ENCODE measurements at regions not wholly inside any gene's neighbourhood (a gene's known extent, or its start where the extent isn't known, plus 50 kb on each side); places are given as distances from the start of the nearest gene placed in this dataset.
"Not testable (repeated sequence)": the region's sequence is repeated elsewhere in the genome, so short reads cannot be mapped to it uniquely, and the experiment has no call there.

DNA sequence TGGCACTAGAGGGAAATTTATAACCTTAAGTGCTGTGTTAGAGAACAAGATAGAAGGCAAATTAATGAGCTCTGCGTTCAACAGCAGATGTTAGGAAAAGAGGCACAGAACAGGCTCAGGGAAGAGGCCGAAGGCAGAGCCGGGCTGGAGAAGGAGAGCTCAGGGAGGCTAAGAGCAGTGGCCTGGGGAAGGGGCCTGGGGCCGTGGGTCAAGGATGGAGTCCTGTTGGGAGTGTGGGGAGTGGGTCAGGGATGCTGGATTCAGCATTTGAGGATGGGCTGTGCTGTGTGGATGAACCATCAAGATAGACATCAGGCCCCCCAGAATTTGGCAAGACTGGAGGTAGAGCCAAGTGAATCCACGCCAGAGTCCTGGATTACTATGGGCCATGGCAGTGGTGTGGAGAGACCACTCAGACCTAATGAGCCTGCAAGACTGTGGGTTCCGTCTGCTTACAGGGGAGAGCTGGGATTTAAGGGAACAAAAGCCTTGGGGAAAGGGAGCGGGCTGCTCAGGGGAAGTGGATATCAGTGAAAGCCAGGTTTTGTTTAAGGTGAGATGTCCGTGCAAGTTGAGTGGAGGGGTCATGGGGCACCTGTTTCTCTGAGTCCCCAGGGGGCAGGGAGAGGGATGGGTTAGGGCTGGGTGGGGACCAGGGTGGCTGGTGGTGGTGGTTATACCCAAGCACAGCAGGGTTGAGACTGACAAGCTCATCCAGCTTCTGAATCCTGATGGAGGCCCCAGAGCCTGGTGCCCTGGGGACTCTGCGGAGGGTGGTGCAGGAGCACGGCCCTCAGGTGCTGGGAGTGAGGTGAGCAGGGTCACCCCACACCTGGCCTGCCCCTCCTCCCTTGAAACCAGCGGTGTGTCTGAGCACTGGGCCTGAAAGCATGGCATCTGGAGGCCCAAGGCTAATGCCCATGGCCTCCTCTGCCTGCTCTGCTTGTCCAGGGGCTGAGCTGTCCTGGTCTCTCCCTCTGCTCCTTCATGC lies 101.7 kb downstream of the BMS1 start:
- DNase-seq (ENCODE audit: insufficient read length) (no peak), FAIRE-seq (no peak)
- no peak for TF ChIP-seq POLR2AphosphoS5 (IDR thresholded peaks at IDR 0.05; ENCODE audit: low read depth, low read length)
- TF ChIP-seq TAF1 (IDR thresholded peaks at IDR 0.05; ENCODE audit: borderline replicate concordance, low read depth, low read length): no peak
- no peak for TF ChIP-seq POLR2A (IDR thresholded peaks at IDR 0.05; ENCODE audit: low read depth, low read length)

DNA sequence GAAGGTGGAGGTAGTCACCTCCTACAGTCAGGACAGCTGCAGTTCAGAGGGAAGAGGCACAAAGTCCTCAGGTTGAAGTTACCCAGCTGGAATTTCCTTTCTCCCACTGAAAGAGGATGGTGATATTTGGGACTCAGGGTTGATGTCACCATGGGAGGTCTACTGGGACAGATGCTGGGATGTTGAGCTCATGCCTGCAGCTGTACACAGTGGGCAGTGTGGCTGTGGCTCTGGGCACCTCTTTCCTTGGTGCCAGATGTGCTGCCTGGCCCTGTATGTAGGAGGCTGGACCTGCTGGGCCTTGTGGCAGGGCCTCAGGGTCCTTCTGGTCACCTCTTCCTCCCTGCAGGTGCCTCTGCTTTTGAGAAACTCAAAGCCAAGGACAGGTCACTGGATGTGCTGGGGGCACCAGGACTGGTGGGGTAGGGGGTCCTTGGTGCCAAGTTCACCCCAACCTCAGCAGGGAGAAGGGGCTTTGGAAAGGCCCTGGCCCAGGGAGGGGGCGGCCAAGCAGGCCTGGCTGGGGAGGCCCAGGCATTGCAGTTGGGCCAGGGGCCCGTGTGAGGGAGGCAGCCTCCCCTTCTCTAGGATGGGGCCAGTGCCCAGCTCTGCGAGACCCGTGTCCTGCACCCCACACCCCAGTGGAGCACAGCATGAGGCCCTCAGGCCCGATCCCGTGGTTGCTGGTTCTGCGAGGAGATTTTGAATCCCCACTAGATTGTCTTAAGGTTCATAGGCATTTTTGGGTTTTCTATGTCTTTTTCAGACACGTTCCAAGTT lies 103.1 kb downstream of the BMS1 start:
- FAIRE-seq (no peak), DNase-seq (ENCODE audit: insufficient read length) (no peak)
- TF ChIP-seq POLR2A (IDR thresholded peaks at IDR 0.05; ENCODE audit: low read depth, low read length) (no peak), POLR2AphosphoS5 (IDR thresholded peaks at IDR 0.05; ENCODE audit: low read depth, low read length) (no peak), TAF1 (IDR thresholded peaks at IDR 0.05; ENCODE audit: borderline replicate concordance, low read depth, low read length) (no peak)

DNA sequence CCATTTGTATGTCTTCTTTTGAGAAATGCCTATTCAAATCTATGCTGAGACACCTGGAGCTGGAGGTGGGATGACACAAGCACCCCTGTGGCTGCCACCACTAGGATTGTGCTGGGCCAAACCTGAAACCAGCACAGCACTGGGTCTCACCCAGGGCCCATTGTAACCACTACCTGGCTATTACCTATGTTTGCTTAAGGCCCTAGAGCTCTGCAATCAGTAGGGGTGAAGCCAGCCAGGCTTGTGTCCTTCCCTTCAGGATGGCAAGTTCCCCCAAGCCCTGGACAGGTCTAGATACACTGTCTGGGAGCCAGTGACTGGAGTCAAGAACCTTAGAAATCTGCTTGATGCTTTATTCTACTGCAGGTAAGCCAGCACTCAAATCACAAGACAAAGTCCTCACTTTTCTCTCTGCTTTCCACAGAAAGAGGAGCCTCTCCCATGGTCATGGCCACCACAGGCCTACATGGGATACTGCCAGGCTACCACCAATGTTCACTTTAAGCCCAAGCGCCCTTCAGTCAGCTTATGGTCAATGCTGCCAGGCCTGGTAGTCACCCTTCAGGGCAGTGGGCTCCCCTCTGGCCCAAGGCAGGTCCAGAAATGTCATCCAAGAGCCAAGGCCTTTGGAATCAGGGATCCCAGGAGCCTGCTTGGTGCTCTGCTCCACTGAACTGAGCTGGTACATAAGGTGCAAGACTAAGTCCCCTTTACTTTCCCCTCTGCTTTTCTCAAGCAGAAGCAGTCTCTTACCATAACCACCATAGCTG lies 105.3 kb downstream of the BMS1 start:
- no peak for TF ChIP-seq POLR2A (IDR thresholded peaks at IDR 0.05; ENCODE audit: low read depth, low read length)
- FAIRE-seq (no peak), DNase-seq (ENCODE audit: insufficient read length) (no peak)

DNA sequence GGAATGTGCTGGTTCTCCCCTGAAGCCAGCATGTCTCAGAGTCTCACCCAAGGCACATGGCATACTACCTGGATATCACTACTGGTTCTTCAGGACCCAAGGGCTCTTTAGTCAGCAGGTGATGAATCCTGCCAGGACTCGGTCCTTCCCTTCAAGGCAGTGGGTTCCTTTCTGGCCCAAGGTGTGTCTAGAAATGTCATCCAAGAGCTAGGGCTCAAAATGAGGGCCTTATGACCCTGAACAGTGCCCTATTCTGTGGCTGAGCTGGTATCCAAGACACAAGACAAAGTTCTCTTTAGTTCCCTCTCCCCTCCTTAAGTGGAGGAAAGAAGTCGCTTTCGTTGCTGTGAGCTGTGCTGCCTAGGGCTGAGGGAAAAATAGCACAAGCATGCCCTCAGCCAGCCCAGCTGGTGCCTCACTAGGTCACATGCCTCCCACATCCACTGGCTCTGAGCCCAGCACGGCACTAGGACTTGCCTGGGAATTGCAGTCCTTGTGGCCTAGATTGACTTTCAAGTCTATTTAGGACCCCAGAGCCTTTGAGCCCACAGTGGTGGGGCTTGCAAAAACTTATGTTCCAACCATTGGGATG lies 106.0 kb downstream of the BMS1 start:
- DNase-seq (ENCODE audit: insufficient read length) (no peak), FAIRE-seq (no peak)
- TF ChIP-seq TAF1 (IDR thresholded peaks at IDR 0.05; ENCODE audit: borderline replicate concordance, low read depth, low read length): no peak
- no peak for TF ChIP-seq POLR2A (IDR thresholded peaks at IDR 0.05; ENCODE audit: low read depth, low read length)
- TF ChIP-seq POLR2AphosphoS5 (IDR thresholded peaks at IDR 0.05; ENCODE audit: low read depth, low read length): no peak

DNA sequence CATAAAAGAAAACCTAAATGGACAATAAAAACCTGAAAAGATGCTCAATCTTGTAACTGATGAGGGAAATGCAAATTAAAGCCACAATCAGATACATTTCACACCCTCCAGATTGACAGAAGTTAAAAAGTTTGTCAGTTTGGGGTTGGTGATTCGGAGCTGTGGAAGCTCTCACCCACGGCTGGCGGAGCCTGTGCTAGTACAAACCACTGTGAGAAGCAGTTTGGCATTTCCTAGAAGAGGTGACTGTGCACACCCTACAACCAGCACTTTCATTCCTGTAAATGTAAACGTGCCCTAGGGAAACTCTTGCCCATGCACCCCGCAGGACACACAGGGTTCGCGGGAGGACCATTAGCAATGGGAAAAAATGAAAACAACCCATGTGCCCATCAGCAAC lies 114.1 kb downstream of the BMS1 start:
- TF ChIP-seq POLR2AphosphoS5 (IDR thresholded peaks at IDR 0.05; ENCODE audit: low read depth, low read length) (no peak), POLR2A (IDR thresholded peaks at IDR 0.05; ENCODE audit: low read depth, low read length) (no peak), TAF1 (IDR thresholded peaks at IDR 0.05; ENCODE audit: borderline replicate concordance, low read depth, low read length) (no peak)
- DNase-seq (ENCODE audit: insufficient read length) (no peak), FAIRE-seq (no peak)

DNA sequence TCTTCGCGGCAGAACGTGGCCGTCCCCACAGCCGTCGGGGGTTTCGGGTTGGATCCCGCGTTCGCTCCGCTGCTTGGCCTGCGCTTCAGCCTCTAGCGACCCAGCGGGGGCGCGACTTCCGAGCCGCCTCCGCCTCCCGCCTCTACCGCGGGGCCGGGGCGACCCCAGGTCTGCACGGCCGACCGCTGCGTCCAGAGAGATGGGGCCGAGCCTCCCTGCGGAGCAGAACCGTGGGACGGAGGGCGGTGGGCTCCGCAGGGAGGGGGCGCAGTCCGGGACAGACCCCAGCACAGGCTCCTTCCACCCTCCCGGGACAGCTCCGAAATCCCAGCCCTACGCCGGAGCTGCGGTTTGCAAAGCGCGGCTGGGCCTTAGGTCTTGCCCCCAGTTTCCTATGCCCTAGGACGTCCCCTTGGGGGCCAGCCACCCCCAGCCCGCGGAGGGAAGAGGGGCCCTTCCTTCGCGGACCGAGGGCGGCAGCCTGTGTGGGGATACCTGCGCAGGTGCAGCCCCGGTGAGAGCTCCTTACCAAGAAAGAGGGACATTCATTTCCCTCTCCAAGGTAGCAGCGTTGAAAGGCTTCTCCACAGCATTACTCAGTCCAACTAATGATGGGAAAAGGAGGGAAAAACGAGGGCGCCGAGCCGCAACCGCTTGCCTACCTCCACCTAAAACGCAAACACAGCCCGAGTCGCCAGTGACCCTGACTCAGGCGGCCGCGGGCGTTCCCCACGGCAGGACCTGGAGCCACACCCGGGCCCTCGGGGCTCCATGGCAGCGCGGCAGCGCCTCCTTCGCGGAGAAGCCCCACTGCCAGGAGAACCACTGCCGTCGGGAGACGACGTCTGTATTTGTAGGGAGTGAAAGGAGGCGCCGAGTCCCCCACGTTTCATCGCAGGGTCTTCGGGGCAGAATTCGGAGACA lies 115.7 kb downstream of the BMS1 start:
- TF ChIP-seq POLR2AphosphoS5 (IDR thresholded peaks at IDR 0.05; ENCODE audit: low read depth, low read length) (no peak), TAF1 (IDR thresholded peaks at IDR 0.05; ENCODE audit: borderline replicate concordance, low read depth, low read length) (no peak), POLR2A (IDR thresholded peaks at IDR 0.05; ENCODE audit: low read depth, low read length) (no peak)
- DNase-seq (ENCODE audit: insufficient read length): no peak
- no peak for FAIRE-seq

DNA sequence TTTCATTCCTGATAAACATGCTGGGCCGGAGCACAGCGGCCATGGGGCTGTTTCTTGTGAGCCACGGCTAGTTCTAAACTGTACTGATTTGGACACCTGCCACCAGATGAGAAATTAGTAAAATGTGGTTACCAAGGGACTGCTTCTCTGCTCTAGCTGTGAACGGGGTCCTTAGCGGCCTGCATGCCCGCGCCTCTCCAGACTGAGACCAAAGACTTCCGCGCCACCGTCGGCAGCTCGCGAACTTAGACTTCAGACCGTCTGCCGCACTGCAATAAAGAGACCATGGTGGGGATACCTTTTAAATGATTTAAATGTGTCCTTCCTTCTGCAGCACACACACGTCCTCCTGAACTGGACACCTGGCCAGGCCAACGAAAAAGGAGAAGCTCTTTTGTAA lies 116.4 kb downstream of the BMS1 start:
- no peak for DNase-seq (ENCODE audit: insufficient read length)
- no peak for TF ChIP-seq POLR2AphosphoS5 (IDR thresholded peaks at IDR 0.05; ENCODE audit: low read depth, low read length)
- no peak for TF ChIP-seq TAF1 (IDR thresholded peaks at IDR 0.05; ENCODE audit: borderline replicate concordance, low read depth, low read length)
- no peak for TF ChIP-seq POLR2A (IDR thresholded peaks at IDR 0.05; ENCODE audit: low read depth, low read length)
- FAIRE-seq: no peak

DNA sequence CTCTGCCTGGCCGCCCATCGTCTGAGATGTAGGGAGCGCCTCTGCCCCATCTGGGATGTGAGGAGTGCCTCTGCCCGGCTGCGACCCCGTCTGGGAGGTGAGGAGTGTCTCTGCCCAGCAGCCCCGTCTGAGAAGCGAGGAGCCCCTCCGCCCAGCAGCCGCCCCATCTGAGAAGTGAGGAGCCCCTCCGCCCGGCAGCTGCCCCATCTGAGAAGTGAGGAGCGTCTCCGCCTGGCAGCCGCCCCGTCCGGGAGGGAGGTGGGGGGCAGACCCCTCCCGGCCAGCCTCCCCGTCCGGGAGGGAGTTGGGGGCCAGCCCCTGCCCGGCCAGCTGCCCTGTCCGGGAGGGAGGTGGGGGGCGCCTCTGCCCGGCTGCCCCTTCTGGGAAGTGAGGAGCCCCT lies 117.8 kb downstream of the BMS1 start:
- not testable (repeated sequence) for FAIRE-seq; DNase-seq (ENCODE audit: insufficient read length)

DNA sequence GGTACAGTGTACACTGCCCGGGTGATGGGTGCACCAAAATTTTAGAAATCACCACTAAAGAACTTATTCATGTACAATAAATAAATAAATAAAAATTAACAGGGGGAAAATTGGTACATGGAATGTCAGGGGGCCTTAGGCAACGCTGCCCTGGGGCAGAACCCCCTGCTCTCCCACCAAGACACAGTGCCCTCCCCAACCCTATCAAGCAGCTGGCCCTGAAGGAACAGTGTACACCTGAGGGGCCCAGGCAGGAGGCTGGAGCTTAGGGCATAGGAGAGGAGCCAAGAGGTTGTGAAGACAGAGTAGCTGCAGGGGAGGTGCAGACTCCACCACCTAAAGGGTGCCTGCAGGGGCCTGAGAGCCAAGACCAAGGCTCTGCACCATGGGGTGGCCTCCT lies 128.8 kb downstream of the BMS1 start:
- DNase-seq (ENCODE audit: insufficient read length): no peak
- no peak for TF ChIP-seq POLR2AphosphoS5 (IDR thresholded peaks at IDR 0.05; ENCODE audit: low read depth, low read length)
- no peak for TF ChIP-seq POLR2A (IDR thresholded peaks at IDR 0.05; ENCODE audit: low read depth, low read length)
- no peak for TF ChIP-seq TAF1 (IDR thresholded peaks at IDR 0.05; ENCODE audit: borderline replicate concordance, low read depth, low read length)
- no peak for FAIRE-seq

DNA sequence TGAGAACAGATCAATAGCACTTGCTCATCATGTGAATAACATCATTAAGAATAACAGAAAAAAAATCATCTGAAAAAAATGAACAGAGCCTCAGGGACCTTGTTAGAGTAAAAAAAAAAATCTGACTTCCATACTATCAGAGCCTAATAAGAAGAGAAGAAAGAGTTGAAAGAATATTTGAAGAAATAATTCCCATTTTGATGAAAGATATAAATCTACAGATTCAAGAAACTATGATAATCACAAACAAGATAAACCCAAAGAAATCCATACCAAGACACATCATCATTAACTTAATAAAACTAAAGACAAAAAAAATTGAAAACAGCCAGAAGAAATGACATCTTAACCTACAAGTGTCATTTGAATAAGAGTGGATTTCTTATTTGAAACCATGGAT lies 134.4 kb downstream of the BMS1 start:
- FAIRE-seq (no peak), DNase-seq (ENCODE audit: insufficient read length) (no peak)
- TF ChIP-seq POLR2A (IDR thresholded peaks at IDR 0.05; ENCODE audit: low read depth, low read length): no peak
- no peak for TF ChIP-seq TAF1 (IDR thresholded peaks at IDR 0.05; ENCODE audit: borderline replicate concordance, low read depth, low read length)
- TF ChIP-seq POLR2AphosphoS5 (IDR thresholded peaks at IDR 0.05; ENCODE audit: low read depth, low read length): no peak

Measured in GM12892 (cell line).